SK-N-MC (cell line): ENCODE measurements at regions not wholly inside any gene's neighbourhood (a gene's known extent, or its start where the extent isn't known, plus 50 kb on each side); places are given as distances from the start of the nearest gene placed in this dataset.

Experiments
- EZH2 ChIP-seq: fragments of 200-600 bp; sonication (generic); IDR thresholded peaks from one replicate; pipeline ENCODE4 v1.6.1; 2017; ENCODE audit warnings: antibody characterized with exemption
- POLR2AphosphoS5 ChIP-seq: IDR thresholded peaks from 2 replicates; pipeline ENCODE4 v1.6.1; 2012; ENCODE audit warnings: mild to moderate bottlenecking, low read depth, low read length, borderline replicate concordance

GRCh38 chr20:22322513-22322912, 261.9 kb downstream of the FOXA2 start:
- no peak for TF ChIP-seq EZH2
- TF ChIP-seq POLR2AphosphoS5: no peak
